Hematopoietic multipotent progenitor cell (in vitro differentiated cells): ENCODE measurements at regions not wholly inside any gene's neighbourhood (a gene's known extent, or its start where the extent isn't known, plus 50 kb on each side); places are given as distances from the start of the nearest gene placed in this dataset.

ENCODE experiments used
- DNase-seq, 3 donors: peaks; one replicate each; pipeline ENCODE4 v3.0.0-alpha.2; 2011 to 2015; ENCODE audit warnings: low read depth in 2 of 3, low spot score in 2 of 3

DNA sequence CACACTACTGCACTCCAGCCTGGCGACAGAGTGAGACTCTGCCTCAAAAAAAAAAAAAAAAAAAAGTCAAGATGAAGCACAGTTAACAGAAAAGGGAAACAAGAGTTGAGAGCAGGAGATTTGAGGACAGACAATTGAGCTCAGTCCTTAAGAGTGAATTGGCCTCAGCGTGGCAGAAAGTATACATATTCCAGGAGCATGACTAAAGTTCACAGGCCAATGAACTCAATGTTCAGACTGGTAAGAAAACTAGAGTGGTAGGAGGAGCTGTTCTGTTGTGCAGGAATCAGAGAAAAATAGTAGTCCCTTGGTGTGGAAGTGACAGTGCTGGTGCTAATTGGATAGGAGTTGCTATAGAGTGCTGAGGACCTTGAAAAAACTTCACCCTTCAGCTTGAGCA, 60.0 kb downstream of the NRN1 start:
- DNase-seq: no peak

- DNase-seq: no peak
Observed at GRCh38 chr6:5946181-5946580, 60.5 kb downstream of the NRN1 start.

- no peak for DNase-seq
Observed at GRCh38 chr6:5943591-5943990, 63.1 kb downstream of the NRN1 start.

- DNase-seq: no peak
Observed at GRCh38 chr6:5942591-5942990, 64.1 kb downstream of the NRN1 start.

DNA sequence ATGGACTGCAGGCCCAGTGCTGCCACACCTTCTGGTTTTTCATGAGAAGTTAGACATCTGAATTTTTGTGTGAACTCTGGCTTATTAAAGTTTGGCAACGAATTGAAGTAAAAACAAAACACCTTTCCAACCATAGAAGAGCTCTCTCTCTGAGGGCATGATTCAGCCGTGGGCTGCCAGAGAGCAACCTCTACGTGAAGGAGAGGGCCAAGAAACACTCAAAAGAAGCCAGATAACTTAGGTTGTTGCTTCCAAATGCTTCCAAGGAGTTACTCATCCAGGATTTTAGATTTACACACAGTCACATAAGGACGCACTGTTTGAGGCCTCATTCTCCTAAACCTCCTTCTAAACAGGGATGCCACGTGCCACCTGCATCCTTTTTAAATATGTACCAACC, 65.5 kb downstream of the NRN1 start:
- DNase-seq: no peak

- DNase-seq: no peak
Observed at GRCh38 chr6:5938934-5939333, 67.8 kb downstream of the NRN1 start.

GRCh38 chr6:5937936-5938706, 68.6 kb downstream of the NRN1 start:
- no peak for DNase-seq

- DNase-seq: no peak
Observed at GRCh38 chr6:5937169-5937909, 69.4 kb downstream of the NRN1 start.

DNA sequence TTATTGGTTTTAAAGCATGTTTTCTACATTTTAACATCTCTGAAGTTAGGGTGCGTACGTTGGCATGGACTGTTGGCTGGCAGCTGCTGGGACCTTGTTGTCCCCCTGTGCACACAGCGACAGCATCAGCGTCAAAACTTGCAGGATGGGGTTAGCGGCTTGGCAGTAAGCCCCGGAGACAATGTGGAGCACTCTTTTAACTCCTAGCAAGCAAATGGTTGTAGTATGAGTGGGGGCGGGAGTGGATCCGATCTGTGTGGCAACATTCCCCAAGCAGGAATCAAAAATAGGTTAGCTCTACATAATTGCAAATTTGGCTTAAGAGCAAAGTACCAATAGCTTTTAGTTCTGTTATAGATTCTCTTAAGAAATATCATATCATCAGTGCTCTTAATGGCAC, 70.1 kb downstream of the NRN1 start:
- DNase-seq: no peak

GRCh38 chr6:5936140-5936539, 70.6 kb downstream of the NRN1 start:
- no peak for DNase-seq

DNA sequence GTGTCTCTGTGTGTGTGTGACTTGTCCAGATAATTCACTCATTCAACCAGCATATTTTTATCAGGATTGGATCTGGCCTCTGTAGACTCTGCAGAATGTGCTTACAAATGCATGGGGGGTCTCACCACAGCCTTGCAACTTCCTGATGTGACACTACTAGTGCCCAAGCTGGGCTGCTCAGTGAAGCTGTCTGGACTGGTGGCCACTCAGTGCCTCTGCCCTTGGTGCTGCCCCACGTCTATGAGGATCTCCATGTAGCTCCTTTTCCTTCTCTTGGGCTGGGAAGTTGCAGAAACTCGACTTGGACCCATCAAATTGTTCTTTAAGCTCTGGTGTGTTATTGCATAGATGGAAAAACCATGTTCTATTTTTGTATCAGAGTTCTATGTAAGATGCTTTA, 75.8 kb downstream of the NRN1 start:
- no peak for DNase-seq

DNA sequence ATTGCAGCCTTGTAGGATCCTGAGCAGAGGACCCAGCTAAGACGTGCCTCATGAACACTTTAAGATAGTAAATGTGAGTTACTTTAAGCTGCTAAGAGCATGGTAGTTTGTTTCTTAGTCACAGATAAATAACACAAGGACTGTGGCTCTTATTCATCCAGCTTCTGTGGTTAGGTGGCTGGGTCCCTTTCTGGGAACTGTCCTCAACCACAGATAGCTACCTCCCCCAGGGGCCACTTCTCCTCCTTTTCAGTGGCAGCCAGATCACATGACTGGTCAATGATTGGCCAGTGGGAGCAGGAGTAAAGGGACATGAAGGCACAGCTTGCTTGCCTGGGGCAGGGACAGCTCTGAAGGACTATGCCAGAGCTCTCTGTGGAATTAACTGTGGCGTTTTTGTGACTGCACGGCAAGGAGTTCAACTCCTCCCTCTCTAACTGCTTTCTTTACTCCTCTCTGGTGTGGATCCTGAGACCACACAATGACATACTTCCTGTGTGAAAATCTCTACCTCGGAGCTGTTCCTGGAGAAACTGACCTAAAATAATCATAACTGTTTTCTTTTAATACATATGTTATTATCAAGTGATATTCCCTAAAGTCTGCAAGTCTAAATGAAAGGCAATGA, 76.5 kb downstream of the NRN1 start:
- no peak for DNase-seq

DNA sequence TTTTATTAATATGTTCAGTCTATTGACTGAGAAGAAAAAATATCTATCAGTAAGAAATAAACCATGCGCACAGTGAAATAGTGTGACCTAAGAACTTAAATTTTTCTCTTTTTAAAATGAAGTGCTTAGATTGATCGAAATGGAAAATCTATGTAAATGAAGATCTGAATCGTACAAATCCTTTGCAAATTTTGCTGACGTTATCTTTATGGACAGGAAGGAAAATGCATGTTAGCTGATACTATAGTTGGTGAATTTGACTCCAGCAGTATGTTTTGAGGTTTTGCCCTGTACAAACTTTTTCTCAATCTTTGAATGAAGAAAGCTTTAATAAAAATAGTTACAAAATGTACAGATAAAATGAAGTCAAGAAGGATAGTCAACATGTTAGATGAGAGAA, 82.9 kb downstream of the NRN1 start:
- no peak for DNase-seq

GRCh38 chr6:5922230-5922629, 84.5 kb downstream of the NRN1 start:
- DNase-seq: no peak

- no peak for DNase-seq
Observed at GRCh38 chr6:5909721-5910120, 97.0 kb downstream of the NRN1 start.

GRCh38 chr6:5906842-5907241, 99.9 kb downstream of the NRN1 start:
- DNase-seq: no peak

GRCh38 chr6:5906340-5906670, 100.4 kb downstream of the NRN1 start:
- DNase-seq: no peak

DNA sequence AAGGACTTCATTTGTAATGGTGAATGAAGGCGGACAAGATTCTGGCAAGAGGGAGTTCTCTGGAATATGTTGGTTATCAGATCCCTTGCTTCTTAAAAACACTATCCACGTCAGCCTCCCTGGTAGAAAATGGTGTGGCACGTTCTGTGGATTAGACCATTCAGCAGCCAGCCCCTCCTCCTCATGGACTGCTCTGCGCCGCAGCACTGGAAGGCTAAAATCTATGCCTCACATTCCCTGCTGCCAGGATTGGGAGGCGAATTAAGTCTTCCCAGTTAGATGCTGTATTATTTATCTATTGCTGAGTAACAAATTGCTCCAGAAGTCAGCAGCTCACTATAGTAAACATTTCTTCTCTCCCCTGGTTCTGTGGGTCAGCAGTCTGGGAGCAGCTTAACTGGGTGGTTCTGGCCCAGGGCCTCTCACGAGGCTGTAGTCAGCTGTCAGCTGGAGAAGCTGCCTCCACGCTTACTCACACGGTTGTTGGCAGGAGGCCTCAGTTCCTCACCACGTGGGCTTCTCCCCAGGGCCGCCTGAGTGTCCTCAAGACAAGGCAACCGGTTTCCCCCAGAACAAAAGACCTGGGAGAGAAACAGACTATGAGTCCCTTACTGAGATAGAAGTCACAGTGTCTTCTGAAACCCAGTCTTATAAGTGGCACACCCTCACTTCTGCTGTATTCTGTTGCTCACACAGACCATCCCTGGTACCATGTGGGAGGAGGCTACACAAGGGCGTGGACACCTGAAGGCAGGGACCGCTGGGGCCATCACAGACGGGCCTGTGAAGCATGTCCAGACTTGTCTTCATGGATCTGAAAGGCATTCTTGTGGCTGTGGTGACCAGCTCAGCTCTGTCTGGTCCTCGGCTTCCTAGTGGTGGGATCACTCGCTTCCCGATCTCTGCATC, 101.0 kb downstream of the NRN1 start:
- no peak for DNase-seq

DNA sequence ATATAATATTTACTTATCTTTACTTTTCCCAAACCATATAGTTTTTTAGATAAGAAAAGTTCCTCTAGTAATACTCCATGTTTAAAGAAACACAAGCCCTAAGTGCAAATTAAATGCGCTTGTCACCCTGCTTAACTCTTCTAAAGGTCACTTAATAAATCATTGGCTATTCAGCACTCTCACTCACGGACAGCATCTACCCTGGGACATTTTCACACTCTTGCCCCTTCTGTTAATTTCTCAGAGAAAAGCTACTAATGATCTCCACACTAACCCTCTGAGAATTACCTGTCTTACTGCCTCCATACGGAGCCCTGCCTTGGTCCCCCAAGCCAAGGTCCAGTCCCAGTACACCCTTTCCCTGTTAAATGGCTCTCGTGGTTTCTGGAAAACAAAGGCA, 102.2 kb downstream of the NRN1 start:
- DNase-seq: no peak

DNA sequence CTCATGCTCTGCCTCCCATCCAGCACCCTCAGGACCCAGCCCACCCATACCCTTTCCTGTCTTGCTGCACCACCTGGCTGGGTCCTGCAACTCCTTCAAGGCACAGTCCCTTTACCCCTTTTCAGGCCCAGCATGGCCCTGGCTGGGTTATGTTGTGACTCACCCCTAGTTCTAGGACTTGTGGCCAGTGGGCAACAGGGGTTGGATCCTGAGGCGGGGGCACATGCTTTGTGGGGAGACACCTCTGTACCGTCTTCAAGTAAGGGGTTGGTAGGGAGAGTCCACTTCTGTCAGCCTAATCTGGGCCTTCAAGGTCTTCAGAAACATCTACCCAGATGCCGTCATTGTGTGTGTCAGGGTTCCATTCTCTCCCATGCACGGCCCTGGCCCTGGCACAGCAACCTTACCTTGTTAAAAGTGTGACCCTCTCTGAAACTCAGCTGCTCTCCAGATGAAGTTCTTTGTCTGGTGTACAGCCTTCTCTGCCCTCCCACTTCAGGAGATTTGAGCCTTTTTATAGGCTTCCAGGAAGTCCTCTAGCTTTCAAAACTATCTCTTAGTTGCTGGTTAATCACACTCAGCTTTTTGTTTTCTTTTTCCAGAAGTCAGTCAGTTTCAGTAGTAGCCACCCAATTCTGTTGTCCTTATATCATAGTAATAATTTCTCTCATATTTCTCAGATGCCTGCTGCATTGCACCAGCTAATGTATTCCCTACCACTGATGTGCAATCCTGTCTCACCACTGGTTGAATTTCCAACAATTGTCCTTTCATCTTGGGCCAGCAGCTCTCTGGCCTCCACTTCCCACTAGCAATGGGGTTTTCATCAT, 107.3 kb downstream of the NRN1 start:
- no peak for DNase-seq
